ENCODE measurements at regions not wholly inside any gene's neighbourhood (a gene's known extent, or its start where the extent isn't known, plus 50 kb on each side); places are given as distances from the start of the nearest gene placed in this dataset.
A peak's percentile ranks its signal among the peaks of the same experiment; 100 is the strongest.

DNA sequence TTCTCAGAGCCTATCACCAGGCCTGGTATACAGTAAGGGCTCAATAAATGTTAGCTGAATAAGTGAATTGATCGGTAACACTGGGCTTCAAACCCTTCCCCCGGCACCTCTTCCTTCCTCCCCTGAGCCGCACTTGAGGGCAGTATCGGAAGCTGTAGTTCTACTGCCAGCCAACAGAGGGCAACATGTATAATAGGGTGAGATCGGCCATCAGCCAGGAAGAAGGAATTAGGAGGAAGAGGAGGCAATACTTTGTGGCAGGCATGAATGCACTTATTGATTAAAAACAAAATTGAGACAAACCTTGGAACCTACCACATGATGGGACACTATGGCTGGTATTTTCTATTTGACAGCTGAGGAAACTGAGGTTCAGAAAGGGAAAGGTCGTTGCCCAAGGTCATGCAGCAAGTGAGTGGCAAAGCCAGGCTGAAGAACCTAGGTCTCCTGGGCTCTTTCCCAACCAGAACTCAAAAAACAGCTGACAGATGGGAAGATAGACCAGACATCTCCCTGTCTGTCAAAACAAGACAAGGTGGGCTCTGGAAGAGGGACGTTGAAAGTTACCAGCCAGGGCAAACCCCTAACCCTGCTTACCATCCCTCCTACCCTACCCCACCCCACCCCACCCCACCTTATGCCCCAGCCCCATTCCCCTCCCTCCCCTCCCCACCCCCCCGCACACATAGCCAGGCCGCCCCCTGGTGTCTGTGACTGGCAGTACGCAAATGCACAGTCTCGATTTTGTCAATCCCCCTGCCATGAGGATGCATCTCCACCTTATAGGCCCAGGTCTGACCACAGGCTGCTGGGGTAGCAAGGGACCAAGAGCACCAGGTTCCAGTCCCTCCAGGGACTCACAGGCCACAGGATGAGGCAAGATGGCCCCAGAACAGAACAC lies 107.3 kb upstream of the RUNX3 start:
- Histone ChIP-seq H3K4me3 (ENCODE audit: low read length) (no peak overlapping the region), H3K36me3 (ENCODE audit: control insufficient read depth, insufficient read depth, low read length) (no peaks in the 10 kb centered on the region), H3K27ac (ENCODE audit: low read length) (no peak overlapping the region), H3K4me1 (ENCODE audit: control insufficient read depth, insufficient read depth, low read length) (no peaks in the 10 kb centered on the region; the same call in 1 of the 2 replicates), H3K9me3 (ENCODE audit: control insufficient read depth, insufficient read depth, low read length) (no peaks in the 10 kb centered on the region), H3K27me3 (ENCODE audit: control insufficient read depth, insufficient read depth, low read length) (no peaks in the 10 kb centered on the region)
- WGBS (ENCODE audit: insufficient coverage, insufficient read length), result no CpG with 5 or more reads among the region's 11 CpGs
- DNase-seq (ENCODE audit: low read depth, low spot score), result peak; percentile 33

GRCh38 chr1:25036117-25036546 lies 106.1 kb upstream of the RUNX3 start:
- Histone ChIP-seq H3K4me3 (ENCODE audit: low read length) (no peak overlapping the region), H3K36me3 (ENCODE audit: control insufficient read depth, insufficient read depth, low read length) (no peaks in the 10 kb centered on the region), H3K27ac (ENCODE audit: low read length) (no peak overlapping the region), H3K9me3 (ENCODE audit: control insufficient read depth, insufficient read depth, low read length) (no peaks in the 10 kb centered on the region), H3K27me3 (ENCODE audit: control insufficient read depth, insufficient read depth, low read length) (no peaks in the 10 kb centered on the region), H3K4me1 (ENCODE audit: control insufficient read depth, insufficient read depth, low read length) (no peaks in the 10 kb centered on the region; the same call in 1 of the 2 replicates)
- no peak for DNase-seq (ENCODE audit: low read depth, low spot score)
- 100% methylated on average over 1 of the region's 3 CpGs for WGBS (ENCODE audit: insufficient coverage, insufficient read length)

- Histone ChIP-seq H3K27ac (ENCODE audit: low read length) (no peak overlapping the region), H3K4me3 (ENCODE audit: low read length) (no peak overlapping the region), H3K36me3 (ENCODE audit: control insufficient read depth, insufficient read depth, low read length) (no peaks in the 10 kb centered on the region), H3K27me3 (ENCODE audit: control insufficient read depth, insufficient read depth, low read length) (no peaks in the 10 kb centered on the region), H3K4me1 (ENCODE audit: control insufficient read depth, insufficient read depth, low read length) (no peaks in the 10 kb centered on the region; the same call in 1 of the 2 replicates), H3K9me3 (ENCODE audit: control insufficient read depth, insufficient read depth, low read length) (no peaks in the 10 kb centered on the region)
- no CpG with 5 or more reads among the region's 1 CpG for WGBS (ENCODE audit: insufficient coverage, insufficient read length)
- no peak for DNase-seq (ENCODE audit: low read depth, low spot score)
These were observed 105.5 kb upstream of the RUNX3 start for GRCh38 chr1:25035523-25036116.

DNA sequence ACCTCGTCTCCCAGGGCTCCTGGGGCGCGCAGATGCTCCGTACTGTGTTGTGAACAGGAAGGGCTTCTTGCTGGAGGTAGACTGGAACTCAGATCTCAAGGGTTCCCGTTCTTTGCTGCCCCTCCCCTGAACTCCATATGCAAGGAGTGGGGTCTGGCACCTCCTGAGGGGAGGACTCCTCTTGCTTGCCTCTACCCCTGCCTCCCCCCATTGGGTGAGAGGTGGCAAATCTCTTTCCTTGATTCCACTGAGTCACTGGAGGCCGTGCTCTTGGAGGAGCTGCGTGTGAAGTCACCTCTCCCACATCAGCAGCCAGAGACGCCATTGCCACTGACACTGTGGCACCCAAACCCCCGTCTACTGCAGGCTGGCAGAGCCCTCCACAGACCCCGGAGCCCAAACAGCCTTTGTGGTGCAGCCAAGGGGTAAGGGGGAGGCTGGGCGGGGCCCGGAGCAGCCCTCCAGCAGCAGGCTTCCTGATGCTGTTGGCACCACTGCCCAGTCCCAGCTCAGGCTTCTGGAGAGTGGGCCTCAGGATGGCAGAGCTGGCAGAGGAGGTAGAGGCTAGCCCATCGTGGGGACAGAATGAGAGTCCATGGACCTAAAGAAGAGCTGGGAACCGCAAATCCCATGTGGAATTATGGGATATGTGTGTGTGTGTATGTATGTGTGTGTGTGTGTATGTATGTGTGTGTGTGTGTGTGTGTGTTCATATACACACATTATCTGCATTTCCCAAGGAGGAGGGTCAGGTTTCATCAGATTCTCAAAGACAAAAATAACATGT lies 104.9 kb upstream of the RUNX3 start:
- no peaks in the 10 kb centered on the region for H3K36me3 ChIP-seq (ENCODE audit: control insufficient read depth, insufficient read depth, low read length)
- H3K4me3 ChIP-seq (ENCODE audit: low read length), result no peak overlapping the region
- no peaks in the 10 kb centered on the region for H3K9me3 ChIP-seq (ENCODE audit: control insufficient read depth, insufficient read depth, low read length)
- H3K27me3 ChIP-seq (ENCODE audit: control insufficient read depth, insufficient read depth, low read length), result no peaks in the 10 kb centered on the region
- WGBS (ENCODE audit: insufficient coverage, insufficient read length), result no CpG with 5 or more reads among the region's 14 CpGs
- H3K4me1 ChIP-seq (ENCODE audit: control insufficient read depth, insufficient read depth, low read length), result no peaks in the 10 kb centered on the region; the same call in 1 of the 2 replicates
- no peak for DNase-seq (ENCODE audit: low read depth, low spot score)
- no peak overlapping the region for H3K27ac ChIP-seq (ENCODE audit: low read length)

GRCh38 chr1:25033828-25034705 lies 104.0 kb upstream of the RUNX3 start:
- no peak for DNase-seq (ENCODE audit: low read depth, low spot score)
- H3K36me3 ChIP-seq (ENCODE audit: control insufficient read depth, insufficient read depth, low read length), result no peaks in the 10 kb centered on the region
- no peak overlapping the region for H3K4me3 ChIP-seq (ENCODE audit: low read length)
- no peak overlapping the region for H3K27ac ChIP-seq (ENCODE audit: low read length)
- H3K4me1 ChIP-seq (ENCODE audit: control insufficient read depth, insufficient read depth, low read length), result no peaks in the 10 kb centered on the region; the same call in 1 of the 2 replicates
- WGBS (ENCODE audit: insufficient coverage, insufficient read length), result no CpG with 5 or more reads among the region's 28 CpGs
- H3K9me3 ChIP-seq (ENCODE audit: control insufficient read depth, insufficient read depth, low read length), result no peaks in the 10 kb centered on the region
- no peaks in the 10 kb centered on the region for H3K27me3 ChIP-seq (ENCODE audit: control insufficient read depth, insufficient read depth, low read length)

GRCh38 chr1:25033030-25033827 lies 103.2 kb upstream of the RUNX3 start:
- H3K4me1 ChIP-seq (ENCODE audit: control insufficient read depth, insufficient read depth, low read length), result no peaks in the 10 kb centered on the region; the same call in 1 of the 2 replicates
- no peak for DNase-seq (ENCODE audit: low read depth, low spot score)
- H3K27me3 ChIP-seq (ENCODE audit: control insufficient read depth, insufficient read depth, low read length), result no peaks in the 10 kb centered on the region
- no peak overlapping the region for H3K4me3 ChIP-seq (ENCODE audit: low read length)
- H3K27ac ChIP-seq (ENCODE audit: low read length), result no peak overlapping the region
- H3K9me3 ChIP-seq (ENCODE audit: control insufficient read depth, insufficient read depth, low read length), result no peaks in the 10 kb centered on the region
- WGBS (ENCODE audit: insufficient coverage, insufficient read length), result no CpG with 5 or more reads among the region's 12 CpGs
- no peaks in the 10 kb centered on the region for H3K36me3 ChIP-seq (ENCODE audit: control insufficient read depth, insufficient read depth, low read length)

GRCh38 chr1:25031966-25032667 lies 102.0 kb upstream of the RUNX3 start:
- Histone ChIP-seq H3K4me1 (ENCODE audit: control insufficient read depth, insufficient read depth, low read length) (peaks cover 2% of the 10 kb centered on the region), H3K27me3 (ENCODE audit: control insufficient read depth, insufficient read depth, low read length) (no peaks in the 10 kb centered on the region), H3K36me3 (ENCODE audit: control insufficient read depth, insufficient read depth, low read length) (no peaks in the 10 kb centered on the region), H3K9me3 (ENCODE audit: control insufficient read depth, insufficient read depth, low read length) (no peaks in the 10 kb centered on the region), H3K27ac (ENCODE audit: low read length) (no peak overlapping the region), H3K4me3 (ENCODE audit: low read length) (no peak overlapping the region)
- WGBS (ENCODE audit: insufficient coverage, insufficient read length), result no CpG with 5 or more reads among the region's 21 CpGs
- no peak for DNase-seq (ENCODE audit: low read depth, low spot score)

DNA sequence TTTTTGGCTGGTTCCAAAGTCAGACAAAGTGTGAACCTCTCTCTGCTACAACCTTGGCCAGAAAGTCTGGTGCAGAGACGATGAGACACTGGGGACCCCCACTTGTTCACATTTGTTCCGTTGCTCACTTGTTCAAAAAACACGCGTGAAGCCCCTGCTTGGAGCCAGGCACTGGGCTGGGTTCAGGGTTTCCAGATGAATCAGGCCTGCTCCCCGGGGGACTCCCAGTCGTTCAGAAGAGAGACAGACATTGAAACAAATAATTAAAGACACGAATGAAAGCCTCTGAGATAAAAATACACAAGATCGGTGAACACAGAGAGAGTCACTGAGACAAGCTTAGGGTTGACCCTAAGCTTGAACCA lies 101.5 kb upstream of the RUNX3 start:
- no peak for DNase-seq (ENCODE audit: low read depth, low spot score)
- no peaks in the 10 kb centered on the region for H3K9me3 ChIP-seq (ENCODE audit: control insufficient read depth, insufficient read depth, low read length)
- no peak overlapping the region for H3K27ac ChIP-seq (ENCODE audit: low read length)
- no peaks in the 10 kb centered on the region for H3K36me3 ChIP-seq (ENCODE audit: control insufficient read depth, insufficient read depth, low read length)
- WGBS (ENCODE audit: insufficient coverage, insufficient read length), result no CpG with 5 or more reads among the region's 8 CpGs
- H3K27me3 ChIP-seq (ENCODE audit: control insufficient read depth, insufficient read depth, low read length), result no peaks in the 10 kb centered on the region
- H3K4me1 ChIP-seq (ENCODE audit: control insufficient read depth, insufficient read depth, low read length), result peaks cover 5% of the 10 kb centered on the region
- H3K4me3 ChIP-seq (ENCODE audit: low read length), result no peak overlapping the region
